Uterus (tissue), 3 donors: ENCODE measurements at regions not wholly inside any gene's neighbourhood (a gene's known extent, or its start where the extent isn't known, plus 50 kb on each side); places are given as distances from the start of the nearest gene placed in this dataset.

Source experiments
- DNase-seq, 2 donors: peaks; one replicate each; pipeline ENCODE4 v3.0.0-alpha.2; 2019 to 2020
- H3K27ac ChIP-seq, 2 donors: fragments of 200-600 bp; sonication (generic); 1 replicate in 1 of 2; 2 replicates in 1 of 2; pipeline ENCODE4 v1.5.1; 2016 to 2018
- H3K27me3 ChIP-seq, 2 donors: fragments of 200-600 bp; sonication (generic); one replicate each; pipeline ENCODE4 v1.5.1; 2018 to 2019; ENCODE audit warnings: control low read depth in 1 of 2
- H3K36me3 ChIP-seq, 2 donors: fragments of 200-600 bp; sonication (generic); one replicate each; pipeline ENCODE4 v1.5.1; 2019; ENCODE audit warnings: control low read depth in 1 of 2
- H3K4me1 ChIP-seq, 2 donors: fragments of 200-600 bp; sonication (generic); one replicate each; pipeline ENCODE4 v1.5.1; 2018 to 2019; ENCODE audit warnings: control low read depth in 1 of 2
- H3K4me3 ChIP-seq, 2 donors: fragments of 200-600 bp; sonication (generic); 1 replicate in 1 of 2; 2 replicates in 1 of 2; pipeline ENCODE4 v1.5.1; 2018 to 2019; ENCODE audit warnings: mild to moderate bottlenecking in 1 of 2
- H3K9me3 ChIP-seq, 2 donors: fragments of 200-600 bp; sonication (generic); one replicate each; pipeline ENCODE4 v1.5.1; 2019; ENCODE audit warnings: control low read depth in 1 of 2
- POLR2A ChIP-seq, 2 donors: fragments of 450-650 bp; IDR thresholded peaks; one replicate each; pipeline ENCODE4 v1.6.1; 2016; ENCODE audit warnings: antibody characterized with exemption in 2 of 2, mild to moderate bottlenecking in 1 of 2, moderate library complexity in 1 of 2
- intact Hi-C: fragments of 100-400 bp; cut with DNase I; formaldehyde crosslinking; loops from one replicate; pipeline ENCODE4 v1.15.1; 2023; ENCODE audit warnings: low total_unique reads
- TF ChIP-seq, protein P1 (sequence below), 4 experiments: fragments of 200-600 bp in 2 of 4; fragments of 450-650 bp in 2 of 4; sonication (generic) in 2 of 4; IDR thresholded peaks; one replicate each; pipeline ENCODE4 v1.5.1; 2016 to 2019; ENCODE audit warnings: antibody characterized with exemption in 4 of 4, mild to moderate bottlenecking in 2 of 4, moderate library complexity in 1 of 4
- donor health status: DM: yes; HTN: yes; CAD: no.

DNA sequence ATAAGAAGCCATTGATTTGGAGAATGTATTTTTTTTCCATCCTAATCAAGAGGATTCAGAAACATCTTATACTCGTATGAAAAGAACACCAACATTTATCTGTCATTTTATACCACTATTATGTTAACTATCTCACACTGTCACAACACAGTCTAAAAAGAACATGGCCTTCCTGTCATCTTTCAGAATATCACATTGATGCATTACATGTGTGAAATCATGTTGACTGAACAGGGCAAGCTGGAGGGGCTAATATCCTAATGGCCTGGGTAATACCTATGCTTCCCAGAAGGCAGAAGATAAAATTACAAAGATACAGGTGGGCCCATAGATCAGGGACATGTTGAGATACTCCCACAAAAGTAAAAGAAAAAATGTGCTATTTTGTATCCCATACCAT, 611.7 kb downstream of the STIM2 start:
- Histone ChIP-seq H3K9me3 (no peaks in the 10 kb centered on the region), H3K4me3 (no peak overlapping the region), H3K27me3 (no peaks in the 10 kb centered on the region), H3K4me1 (no peaks in the 10 kb centered on the region), H3K27ac (no peak overlapping the region), H3K36me3 (no peaks in the 10 kb centered on the region)
- DNase-seq, result no peak
- no peak for TF ChIP-seq POLR2A (IDR thresholded peaks at IDR 0.05)
- TF ChIP-seq, protein P1, sequence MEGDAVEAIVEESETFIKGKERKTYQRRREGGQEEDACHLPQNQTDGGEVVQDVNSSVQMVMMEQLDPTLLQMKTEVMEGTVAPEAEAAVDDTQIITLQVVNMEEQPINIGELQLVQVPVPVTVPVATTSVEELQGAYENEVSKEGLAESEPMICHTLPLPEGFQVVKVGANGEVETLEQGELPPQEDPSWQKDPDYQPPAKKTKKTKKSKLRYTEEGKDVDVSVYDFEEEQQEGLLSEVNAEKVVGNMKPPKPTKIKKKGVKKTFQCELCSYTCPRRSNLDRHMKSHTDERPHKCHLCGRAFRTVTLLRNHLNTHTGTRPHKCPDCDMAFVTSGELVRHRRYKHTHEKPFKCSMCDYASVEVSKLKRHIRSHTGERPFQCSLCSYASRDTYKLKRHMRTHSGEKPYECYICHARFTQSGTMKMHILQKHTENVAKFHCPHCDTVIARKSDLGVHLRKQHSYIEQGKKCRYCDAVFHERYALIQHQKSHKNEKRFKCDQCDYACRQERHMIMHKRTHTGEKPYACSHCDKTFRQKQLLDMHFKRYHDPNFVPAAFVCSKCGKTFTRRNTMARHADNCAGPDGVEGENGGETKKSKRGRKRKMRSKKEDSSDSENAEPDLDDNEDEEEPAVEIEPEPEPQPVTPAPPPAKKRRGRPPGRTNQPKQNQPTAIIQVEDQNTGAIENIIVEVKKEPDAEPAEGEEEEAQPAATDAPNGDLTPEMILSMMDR (IDR thresholded peaks at IDR 0.05), result no peak
- intact Hi-C loops, result no loop called here

DNA sequence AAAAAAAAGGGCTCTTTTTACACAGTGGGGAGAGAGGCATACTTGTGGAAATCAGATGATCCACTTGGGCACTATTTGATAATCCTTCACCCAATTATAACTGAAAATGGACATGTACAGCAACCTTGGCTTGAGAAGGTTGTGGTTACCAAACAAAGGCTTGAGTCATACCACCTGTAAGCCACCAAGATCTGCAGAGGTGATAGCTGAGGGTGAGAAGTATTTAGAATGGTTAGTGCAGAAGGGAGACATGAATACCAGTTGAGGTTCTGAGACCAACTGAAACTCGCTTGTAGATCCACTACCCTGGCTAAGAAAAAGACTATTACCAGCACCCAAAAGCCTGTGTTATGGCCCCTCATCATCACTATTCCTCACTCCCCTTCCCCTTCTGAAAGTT, 614.0 kb downstream of the STIM2 start:
- Histone ChIP-seq H3K27ac (no peak overlapping the region), H3K4me1 (no peaks in the 10 kb centered on the region), H3K36me3 (no peaks in the 10 kb centered on the region), H3K4me3 (no peak overlapping the region), H3K9me3 (no peaks in the 10 kb centered on the region), H3K27me3 (no peaks in the 10 kb centered on the region)
- intact Hi-C loops, result no loop called here
- DNase-seq, result no peak
- no peak for TF ChIP-seq POLR2A (IDR thresholded peaks at IDR 0.05)
- TF ChIP-seq, protein P1 (IDR thresholded peaks at IDR 0.05), result no peak

DNA sequence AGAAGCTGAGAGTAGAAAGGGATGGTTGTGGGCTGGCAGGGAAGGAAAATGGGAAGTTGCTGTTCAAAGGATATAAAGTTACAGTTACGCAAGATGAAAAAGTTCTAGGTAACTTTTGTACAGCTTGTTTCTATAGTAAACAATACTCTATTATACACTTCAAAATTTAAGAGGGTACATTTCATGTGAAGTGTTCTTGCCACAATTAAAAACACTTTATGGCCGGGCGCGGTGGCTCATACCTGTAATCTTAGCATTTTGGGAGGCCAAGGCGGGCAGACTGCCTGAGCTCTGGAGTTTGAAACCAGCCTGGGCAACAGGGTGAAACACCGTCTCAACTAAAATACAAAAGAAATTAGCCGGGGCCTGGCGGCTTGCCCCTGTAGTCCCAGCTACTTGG, 623.6 kb downstream of the STIM2 start:
- Histone ChIP-seq H3K36me3 (no peaks in the 10 kb centered on the region), H3K9me3 (no peaks in the 10 kb centered on the region), H3K4me3 (no peak overlapping the region), H3K27me3 (no peaks in the 10 kb centered on the region), H3K27ac (no peak overlapping the region), H3K4me1 (no peaks in the 10 kb centered on the region)
- intact Hi-C loops, result no loop called here
- TF ChIP-seq, protein P1 (IDR thresholded peaks at IDR 0.05), result no peak
- no peak for TF ChIP-seq POLR2A (IDR thresholded peaks at IDR 0.05)
- no peak for DNase-seq

GRCh38 chr4:27490315-27490714, 629.7 kb downstream of the STIM2 start:
- no peak overlapping the region for H3K4me3 ChIP-seq

GRCh38 chr4:27490766-27491165, 630.1 kb downstream of the STIM2 start:
- H3K4me3 ChIP-seq, result no peak overlapping the region
- TF ChIP-seq POLR2A (IDR thresholded peaks at IDR 0.05), result no peak
- intact Hi-C loops, result no loop called here
- no peaks in the 10 kb centered on the region for H3K36me3 ChIP-seq
- H3K4me1 ChIP-seq, result no peaks in the 10 kb centered on the region
- DNase-seq, result no peak
- no peak overlapping the region for H3K27ac ChIP-seq
- no peaks in the 10 kb centered on the region for H3K9me3 ChIP-seq
- H3K27me3 ChIP-seq, result no peaks in the 10 kb centered on the region

More at GRCh38 chr4:27490315-27490714, 629.7 kb downstream of the STIM2 start:
- H3K27ac ChIP-seq, result no peak overlapping the region
- no peaks in the 10 kb centered on the region for H3K27me3 ChIP-seq
- DNase-seq, result no peak
- TF ChIP-seq, protein P1 (IDR thresholded peaks at IDR 0.05), result no peak
- TF ChIP-seq POLR2A (IDR thresholded peaks at IDR 0.05), result no peak
- intact Hi-C loops, result no loop called here
- H3K4me1 ChIP-seq, result no peaks in the 10 kb centered on the region
- H3K36me3 ChIP-seq, result no peaks in the 10 kb centered on the region
- no peaks in the 10 kb centered on the region for H3K9me3 ChIP-seq

DNA sequence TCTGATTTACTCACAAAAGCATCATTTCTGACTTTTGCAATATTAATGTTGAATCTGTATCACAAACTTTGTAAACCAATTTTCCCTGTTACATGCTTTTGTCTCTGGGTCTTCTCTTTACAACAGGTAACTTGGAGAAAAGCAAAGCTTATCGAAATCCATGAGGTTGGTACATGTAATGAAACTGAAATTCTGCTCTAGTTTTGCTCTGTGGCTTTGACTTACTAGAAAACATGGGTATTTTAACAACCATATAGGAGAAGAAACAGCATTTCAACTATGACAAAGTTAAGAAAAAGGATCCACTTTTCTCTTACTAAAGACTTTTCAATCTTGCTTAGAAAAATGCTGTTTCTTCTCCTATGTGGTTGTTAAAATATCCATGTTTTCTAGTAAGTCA, 645.8 kb downstream of the STIM2 start:
- no peaks in the 10 kb centered on the region for H3K4me1 ChIP-seq
- TF ChIP-seq, protein P1 (IDR thresholded peaks at IDR 0.05), result no peak
- TF ChIP-seq POLR2A (IDR thresholded peaks at IDR 0.05), result no peak
- H3K4me3 ChIP-seq, result no peak overlapping the region
- no peaks in the 10 kb centered on the region for H3K36me3 ChIP-seq
- H3K27ac ChIP-seq, result no peak overlapping the region
- H3K27me3 ChIP-seq, result no peaks in the 10 kb centered on the region
- H3K9me3 ChIP-seq, result no peaks in the 10 kb centered on the region
- no peak for DNase-seq
- intact Hi-C loops, result no loop called here
